Caco-2 (cell line): ENCODE measurements at regions not wholly inside any gene's neighbourhood (a gene's known extent, or its start where the extent isn't known, plus 50 kb on each side); places are given as distances from the start of the nearest gene placed in this dataset.

Experiments
- BruUV-seq: library from RNA; stranded (reverse); fragments of 400-500 nt; replicated peaks from 2 replicates; lab custom pipeline; 2021; lab: Mats Ljungman, UMichigan
- CTCF ChIA-PET: fragments of 300-600 bp; sonication (Branson Sonifier 250); formaldehyde crosslinking; loops from one replicate; lab custom pipeline; 2022; ENCODE audit warnings: antibody characterized with exemption; lab: Charles Lee
- POLR2A ChIA-PET: fragments of 300-600 bp; sonication (Branson Sonifier 250); formaldehyde crosslinking; loops from one replicate; lab custom pipeline; 2022; ENCODE audit warnings: antibody characterized with exemption; lab: Charles Lee
- DNase-seq, 2 experiments: peaks; one replicate each; pipeline versions ENCODE4 v3.0.0 to v3.0.0-alpha.2; 2020 to 2022
- H3K27me3 ChIP-seq: replicated peaks from 2 replicates; pipeline ENCODE4 v1.6.0; 2011; ENCODE audit warnings: low read length; ENCODE audit not compliant: control insufficient read depth, insufficient read depth
- H3K36me3 ChIP-seq: 2 replicates; pipeline ENCODE4 v1.5.1; 2011; ENCODE audit warnings: low read length; ENCODE audit not compliant: control insufficient read depth, insufficient read depth
- H3K4me1 ChIP-seq: fragments of 250-450 bp; sonication (Bioruptor Pico); 2 replicates; pipeline ENCODE4 v1.5.1; 2020; ENCODE audit warnings: mild to moderate bottlenecking
- H3K4me3 ChIP-seq: 2 replicates; pipeline ENCODE4 v1.5.1; 2011; ENCODE audit warnings: low read depth, mild to moderate bottlenecking, control low read depth, low read length
- H3K9me3 ChIP-seq: fragments of 250-450 bp; sonication (Bioruptor Pico); 2 replicates; pipeline ENCODE4 v1.5.1; 2020; ENCODE audit warnings: mild to moderate bottlenecking, moderate library complexity
- H3K27ac Mint-ChIP-seq: one replicate; pipeline ENCODE4 v1.8.0; 2022; ENCODE audit warnings: mixed read lengths; ENCODE audit not compliant: unreplicated experiment
- H3K27me3 Mint-ChIP-seq: one replicate; pipeline ENCODE4 v1.8.0; 2022; ENCODE audit warnings: mixed read lengths; ENCODE audit not compliant: insufficient read depth, unreplicated experiment
- H3K36me3 Mint-ChIP-seq: one replicate; pipeline ENCODE4 v1.8.0; 2022; ENCODE audit warnings: mild to moderate bottlenecking, mixed read lengths; ENCODE audit not compliant: insufficient read depth, unreplicated experiment
- H3K4me1 Mint-ChIP-seq: one replicate; pipeline ENCODE4 v1.8.0; 2022; ENCODE audit warnings: low read depth, mixed read lengths; ENCODE audit not compliant: unreplicated experiment
- H3K4me3 Mint-ChIP-seq: one replicate; pipeline ENCODE4 v1.8.0; 2022; ENCODE audit warnings: mild to moderate bottlenecking, moderate library complexity, mixed read lengths; ENCODE audit not compliant: unreplicated experiment
- H3K9me3 Mint-ChIP-seq: one replicate; pipeline ENCODE4 v1.8.0; 2022; ENCODE audit warnings: mixed read lengths; ENCODE audit not compliant: unreplicated experiment
- intact Hi-C: fragments of 100-400 bp; cut with micrococcal nuclease; formaldehyde crosslinking; loops from one replicate; pipeline ENCODE4 v1.10.0; 2022; ENCODE audit not compliant: unreplicated experiment
- TF ChIP-seq, protein P1 (sequence below), 2 experiments: fragments of 200-600 bp in 1 of 2; IDR thresholded peaks; 1 replicate in 1 of 2; 2 replicates in 1 of 2; pipeline versions ENCODE4 v1.5.1 to v1.8.0; 2011 to 2022; ENCODE audit warnings: antibody characterized with exemption in 1 of 2, control low read depth in 1 of 2, inconsistent platforms in 1 of 2, low read depth in 1 of 2, low read length in 1 of 2, mild to moderate bottlenecking in 1 of 2, moderate library complexity in 1 of 2; ENCODE audit not compliant: insufficient read depth in 1 of 2, severe bottlenecking in 1 of 2, unreplicated experiment in 1 of 2

DNA sequence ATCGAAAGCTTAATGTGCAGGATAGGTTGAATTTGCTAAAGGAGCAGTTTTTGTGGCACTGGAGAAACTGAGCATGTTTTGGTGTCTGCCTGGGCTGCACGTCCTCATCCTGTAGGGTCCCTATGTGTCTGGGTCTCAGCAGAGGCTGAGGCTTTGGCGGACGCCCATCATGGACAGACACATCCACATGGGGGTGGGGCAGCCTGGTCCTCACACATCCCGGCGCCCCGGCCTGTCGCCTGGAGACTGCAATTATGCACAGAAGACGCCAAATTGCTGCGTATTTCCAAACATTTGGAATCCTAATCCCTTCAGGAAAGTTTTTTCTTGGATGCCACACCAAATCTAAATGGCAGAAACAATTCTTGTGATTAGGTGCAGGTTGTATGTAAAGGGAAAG is 128.2 kb upstream of the TWIST2 start:
- ChIA-PET POLR2A (no interaction called here), CTCF (no interaction called here)
- intact Hi-C loops: no loop called here
- BruUV-seq: no TSS peak
- no peak for DNase-seq
- Mint-ChIP-seq H3K4me3 (no peak overlapping the region), H3K27me3 (peaks cover 9% of the 10 kb centered on the region), H3K27ac (no peak overlapping the region), H3K9me3 (no peaks in the 10 kb centered on the region), H3K4me1 (no peaks in the 10 kb centered on the region), H3K36me3 (no peaks in the 10 kb centered on the region)
- no peaks in the 10 kb centered on the region for H3K9me3 ChIP-seq
- H3K4me3 ChIP-seq: no peak overlapping the region
- H3K36me3 ChIP-seq: no peaks in the 10 kb centered on the region
- TF ChIP-seq, protein P1, sequence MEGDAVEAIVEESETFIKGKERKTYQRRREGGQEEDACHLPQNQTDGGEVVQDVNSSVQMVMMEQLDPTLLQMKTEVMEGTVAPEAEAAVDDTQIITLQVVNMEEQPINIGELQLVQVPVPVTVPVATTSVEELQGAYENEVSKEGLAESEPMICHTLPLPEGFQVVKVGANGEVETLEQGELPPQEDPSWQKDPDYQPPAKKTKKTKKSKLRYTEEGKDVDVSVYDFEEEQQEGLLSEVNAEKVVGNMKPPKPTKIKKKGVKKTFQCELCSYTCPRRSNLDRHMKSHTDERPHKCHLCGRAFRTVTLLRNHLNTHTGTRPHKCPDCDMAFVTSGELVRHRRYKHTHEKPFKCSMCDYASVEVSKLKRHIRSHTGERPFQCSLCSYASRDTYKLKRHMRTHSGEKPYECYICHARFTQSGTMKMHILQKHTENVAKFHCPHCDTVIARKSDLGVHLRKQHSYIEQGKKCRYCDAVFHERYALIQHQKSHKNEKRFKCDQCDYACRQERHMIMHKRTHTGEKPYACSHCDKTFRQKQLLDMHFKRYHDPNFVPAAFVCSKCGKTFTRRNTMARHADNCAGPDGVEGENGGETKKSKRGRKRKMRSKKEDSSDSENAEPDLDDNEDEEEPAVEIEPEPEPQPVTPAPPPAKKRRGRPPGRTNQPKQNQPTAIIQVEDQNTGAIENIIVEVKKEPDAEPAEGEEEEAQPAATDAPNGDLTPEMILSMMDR (IDR thresholded peaks at IDR 0.05; ENCODE audit: insufficient read depth in 1 of 2, low read depth in 1 of 2, low read length in 1 of 2, severe bottlenecking in 1 of 2, unreplicated experiment in 1 of 2): no peak
- H3K27me3 ChIP-seq: no peaks in the 10 kb centered on the region
- no peaks in the 10 kb centered on the region for H3K4me1 ChIP-seq

DNA sequence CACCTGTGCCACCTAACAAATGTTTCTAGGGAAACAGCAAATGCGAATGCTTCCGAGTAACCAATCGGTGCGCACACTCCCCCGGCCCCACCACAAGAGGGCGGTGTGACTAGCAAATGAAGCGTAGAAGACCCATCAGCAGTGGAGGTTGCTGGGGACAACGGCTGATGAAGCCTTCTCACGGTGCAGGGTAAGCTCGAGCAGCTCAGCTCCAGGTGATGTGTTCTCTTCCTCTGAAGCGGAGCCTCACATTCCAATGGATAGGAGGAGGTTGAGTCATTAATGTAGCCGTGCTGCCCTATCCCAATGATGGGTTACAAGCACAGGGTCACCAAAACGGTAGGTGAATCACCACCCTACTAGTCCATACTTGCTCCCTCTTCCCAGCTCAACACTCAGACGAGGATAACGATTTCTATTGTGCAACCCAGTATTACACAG is 127.6 kb upstream of the TWIST2 start:
- Mint-ChIP-seq H3K4me3 (no peak overlapping the region), H3K27ac (no peak overlapping the region), H3K4me1 (no peaks in the 10 kb centered on the region), H3K27me3 (peaks cover 14% of the 10 kb centered on the region), H3K36me3 (no peaks in the 10 kb centered on the region), H3K9me3 (no peaks in the 10 kb centered on the region)
- intact Hi-C loops: no loop called here
- no peaks in the 10 kb centered on the region for H3K27me3 ChIP-seq
- peak in 1 of 2 experiments; percentile 47 for DNase-seq
- H3K4me1 ChIP-seq: no peaks in the 10 kb centered on the region
- TF ChIP-seq, protein P1 (IDR thresholded peaks at IDR 0.05; ENCODE audit: insufficient read depth in 1 of 2, low read depth in 1 of 2, low read length in 1 of 2, severe bottlenecking in 1 of 2, unreplicated experiment in 1 of 2): peak; percentile 43 to 45
- no TSS peak for BruUV-seq
- H3K36me3 ChIP-seq: no peaks in the 10 kb centered on the region
- no peaks in the 10 kb centered on the region for H3K9me3 ChIP-seq
- POLR2A ChIA-PET: no interaction called here
- CTCF ChIA-PET: interaction anchor here (0.7 kb wide), 1 partner anchor 65 kb away, joined by 3 read pairs; no protein-coding TSS in a partner anchor
- no peak overlapping the region for H3K4me3 ChIP-seq

DNA sequence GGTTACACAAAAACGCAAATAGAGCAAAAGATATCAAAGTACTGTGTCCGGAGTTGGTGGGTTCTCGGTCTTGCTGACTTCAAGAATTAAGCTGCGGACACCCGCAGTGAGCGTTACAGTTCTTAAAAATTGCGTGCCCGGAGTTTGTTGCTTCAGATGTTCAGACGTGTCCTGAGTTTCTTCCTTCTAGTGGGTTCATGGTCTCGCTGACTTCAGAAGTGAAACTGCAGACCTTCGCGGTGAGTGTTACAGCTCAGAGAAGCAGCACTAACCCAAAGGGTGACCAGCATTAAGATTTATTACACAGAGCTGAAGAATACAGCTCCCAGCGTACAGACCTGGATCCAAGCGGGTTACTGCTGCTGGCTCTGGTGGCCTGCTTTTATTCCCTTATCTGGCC is 125.7 kb upstream of the TWIST2 start:
- intact Hi-C loops: no loop called here
- Histone ChIP-seq H3K4me3 (no peak overlapping the region), H3K27me3 (no peaks in the 10 kb centered on the region), H3K36me3 (no peaks in the 10 kb centered on the region), H3K9me3 (no peaks in the 10 kb centered on the region), H3K4me1 (no peaks in the 10 kb centered on the region)
- peaks cover 11% of the 10 kb centered on the region for H3K27me3 Mint-ChIP-seq
- DNase-seq: no peak
- no peak overlapping the region for H3K27ac Mint-ChIP-seq
- H3K36me3 Mint-ChIP-seq: no peaks in the 10 kb centered on the region
- no TSS peak for BruUV-seq
- POLR2A ChIA-PET: no interaction called here
- CTCF ChIA-PET: no interaction called here
- no peaks in the 10 kb centered on the region for H3K9me3 Mint-ChIP-seq
- TF ChIP-seq, protein P1 (IDR thresholded peaks at IDR 0.05; ENCODE audit: insufficient read depth in 1 of 2, low read depth in 1 of 2, low read length in 1 of 2, severe bottlenecking in 1 of 2, unreplicated experiment in 1 of 2): no peak
- no peak overlapping the region for H3K4me3 Mint-ChIP-seq
- H3K4me1 Mint-ChIP-seq: no peaks in the 10 kb centered on the region
